ENCODE measurements at regions not wholly inside any gene's neighbourhood (a gene's known extent, or its start where the extent isn't known, plus 50 kb on each side); places are given as distances from the start of the nearest gene placed in this dataset.

GRCh38 chr6:40326714-40327421, 260.3 kb downstream of the LRFN2 start:
- Histone ChIP-seq H3K4me1 (no peaks in the 10 kb centered on the region), H3K27ac (no peak overlapping the region), H3K27me3 (no peaks in the 10 kb centered on the region), H3K36me3 (no peaks in the 10 kb centered on the region), H3K4me3 (no peak overlapping the region), H3K9me3 (no peaks in the 10 kb centered on the region)
- TF ChIP-seq POLR2A (IDR thresholded peaks at IDR 0.05), result no peak
- TF ChIP-seq POLR2AphosphoS5 (IDR thresholded peaks at IDR 0.05; ENCODE audit: insufficient read depth in 1 of 2, low read depth in 1 of 2), result no peak
- TF ChIP-seq CTCF (IDR thresholded peaks at IDR 0.05), result no peak
- DNase-seq (ENCODE audit: extremely low spot score in 2 of 2), result no peak
- intact Hi-C loops (cut with DNase I), result loop anchor here (10.0 kb wide), 1 partner anchor 972 kb away; no protein-coding TSS in a partner anchor

- no peaks in the 10 kb centered on the region for H3K27me3 ChIP-seq
- no peak for TF ChIP-seq POLR2AphosphoS5 (IDR thresholded peaks at IDR 0.05; ENCODE audit: insufficient read depth in 1 of 2, low read depth in 1 of 2)
- no peak for TF ChIP-seq CTCF (IDR thresholded peaks at IDR 0.05)
- no peak for TF ChIP-seq POLR2A (IDR thresholded peaks at IDR 0.05)
- no peak overlapping the region for H3K4me3 ChIP-seq
- no peak for DNase-seq (ENCODE audit: extremely low spot score in 2 of 2)
- H3K9me3 ChIP-seq, result no peaks in the 10 kb centered on the region
- H3K4me1 ChIP-seq, result no peaks in the 10 kb centered on the region
- intact Hi-C loops (cut with DNase I), result loop anchor here (10.0 kb wide), 1 partner anchor 971 kb away; no protein-coding TSS in a partner anchor
- H3K27ac ChIP-seq, result no peak overlapping the region
- no peaks in the 10 kb centered on the region for H3K36me3 ChIP-seq
Measured at GRCh38 chr6:40325791-40326190, 261.4 kb downstream of the LRFN2 start.

DNA sequence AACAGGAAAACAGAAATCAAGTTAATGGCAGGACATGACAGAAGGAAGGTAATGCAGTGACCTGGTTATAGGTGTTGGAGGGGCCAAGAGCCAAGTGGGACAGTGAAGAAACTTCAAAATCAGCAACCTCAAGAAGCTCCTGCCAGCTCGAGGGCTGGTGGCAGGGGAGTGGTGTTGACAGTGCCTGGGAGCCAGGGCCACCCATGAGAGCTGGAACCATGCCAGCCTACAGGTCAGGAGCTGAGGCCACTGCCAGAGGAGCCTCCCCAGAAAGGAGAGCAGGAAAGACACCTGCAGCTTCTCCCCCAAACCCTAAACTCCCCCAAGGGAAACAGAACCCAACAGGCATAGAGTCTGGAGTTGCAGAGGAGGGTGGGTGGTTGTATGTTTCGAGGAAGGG, 262.1 kb downstream of the LRFN2 start:
- H3K4me3 ChIP-seq, result no peak overlapping the region
- intact Hi-C loops (cut with DNase I), result loop anchor here (10.0 kb wide), 1 partner anchor 970 kb away; no protein-coding TSS in a partner anchor
- DNase-seq (ENCODE audit: extremely low spot score in 2 of 2), result no peak
- H3K27me3 ChIP-seq, result no peaks in the 10 kb centered on the region
- no peak overlapping the region for H3K27ac ChIP-seq
- TF ChIP-seq POLR2AphosphoS5 (IDR thresholded peaks at IDR 0.05; ENCODE audit: insufficient read depth in 1 of 2, low read depth in 1 of 2) (no peak), CTCF (IDR thresholded peaks at IDR 0.05) (no peak), POLR2A (IDR thresholded peaks at IDR 0.05) (no peak)
- no peaks in the 10 kb centered on the region for H3K36me3 ChIP-seq
- no peaks in the 10 kb centered on the region for H3K4me1 ChIP-seq
- H3K9me3 ChIP-seq, result no peaks in the 10 kb centered on the region

- no peak for DNase-seq (ENCODE audit: extremely low spot score in 2 of 2)
- intact Hi-C loops (cut with DNase I), result loop anchor here (10.0 kb wide), 1 partner anchor 969 kb away; no protein-coding TSS in a partner anchor
Measured at GRCh38 chr6:40323881-40324634, 263.1 kb downstream of the LRFN2 start.

DNA sequence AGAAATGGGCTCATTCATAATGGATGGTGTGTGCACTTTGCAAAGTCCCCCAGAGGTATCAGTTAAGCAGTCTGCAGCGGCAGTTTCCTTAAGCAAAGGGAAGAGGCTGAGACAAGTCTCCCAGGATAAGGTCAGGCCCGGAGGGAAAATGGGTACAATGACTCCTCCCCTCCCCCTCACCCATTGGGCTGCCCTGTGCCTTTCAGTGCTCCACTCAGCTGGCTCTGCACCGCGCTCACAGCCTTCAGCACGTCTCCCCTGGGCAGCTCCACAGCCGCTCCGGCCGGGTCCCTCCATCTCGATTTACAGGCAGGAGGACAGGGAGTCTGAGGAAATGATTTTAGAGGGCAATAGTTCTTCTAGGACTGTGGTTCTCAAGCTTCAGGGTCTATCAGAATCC, 264.8 kb downstream of the LRFN2 start:
- Histone ChIP-seq H3K36me3 (no peaks in the 10 kb centered on the region), H3K27ac (no peak overlapping the region), H3K4me3 (no peak overlapping the region), H3K27me3 (no peaks in the 10 kb centered on the region), H3K9me3 (no peaks in the 10 kb centered on the region), H3K4me1 (no peaks in the 10 kb centered on the region)
- TF ChIP-seq POLR2A (IDR thresholded peaks at IDR 0.05) (no peak), POLR2AphosphoS5 (IDR thresholded peaks at IDR 0.05; ENCODE audit: insufficient read depth in 1 of 2, low read depth in 1 of 2) (no peak), CTCF (IDR thresholded peaks at IDR 0.05) (no peak)
- intact Hi-C loops (cut with DNase I), result loop anchor here (10.0 kb wide), 1 partner anchor 968 kb away; no protein-coding TSS in a partner anchor
- DNase-seq (ENCODE audit: extremely low spot score in 2 of 2), result no peak

More at GRCh38 chr6:40323881-40324634, 263.1 kb downstream of the LRFN2 start:
- no peaks in the 10 kb centered on the region for H3K9me3 ChIP-seq
- no peak overlapping the region for H3K27ac ChIP-seq
- H3K4me3 ChIP-seq, result no peak overlapping the region
- TF ChIP-seq POLR2A (IDR thresholded peaks at IDR 0.05), result no peak
- no peaks in the 10 kb centered on the region for H3K27me3 ChIP-seq
- no peaks in the 10 kb centered on the region for H3K36me3 ChIP-seq
- no peaks in the 10 kb centered on the region for H3K4me1 ChIP-seq
